ENCODE measurements at regions not wholly inside any gene's neighbourhood (a gene's known extent, or its start where the extent isn't known, plus 50 kb on each side); places are given as distances from the start of the nearest gene placed in this dataset.

DNA sequence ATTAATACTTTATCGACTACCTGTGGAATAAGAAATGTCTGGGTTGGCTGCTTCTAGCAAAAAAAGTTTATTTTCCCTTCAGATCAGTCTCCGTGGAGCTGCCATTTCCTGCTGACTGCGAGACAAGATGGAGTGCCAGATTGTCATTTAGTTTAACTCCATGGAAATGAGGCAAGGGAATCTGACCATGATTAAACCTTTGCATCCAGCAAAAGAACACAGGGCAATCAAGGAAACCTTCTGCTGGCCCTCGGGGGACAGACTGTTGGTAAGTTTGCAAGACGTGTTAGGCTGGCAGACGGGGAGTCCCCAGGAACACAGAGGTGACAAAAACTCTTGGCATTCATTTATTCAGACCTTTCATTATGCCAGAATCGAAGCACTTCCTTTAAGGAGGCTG, 52.2 kb upstream of the SPACA1 start:
- TF ChIP-seq, protein P1, sequence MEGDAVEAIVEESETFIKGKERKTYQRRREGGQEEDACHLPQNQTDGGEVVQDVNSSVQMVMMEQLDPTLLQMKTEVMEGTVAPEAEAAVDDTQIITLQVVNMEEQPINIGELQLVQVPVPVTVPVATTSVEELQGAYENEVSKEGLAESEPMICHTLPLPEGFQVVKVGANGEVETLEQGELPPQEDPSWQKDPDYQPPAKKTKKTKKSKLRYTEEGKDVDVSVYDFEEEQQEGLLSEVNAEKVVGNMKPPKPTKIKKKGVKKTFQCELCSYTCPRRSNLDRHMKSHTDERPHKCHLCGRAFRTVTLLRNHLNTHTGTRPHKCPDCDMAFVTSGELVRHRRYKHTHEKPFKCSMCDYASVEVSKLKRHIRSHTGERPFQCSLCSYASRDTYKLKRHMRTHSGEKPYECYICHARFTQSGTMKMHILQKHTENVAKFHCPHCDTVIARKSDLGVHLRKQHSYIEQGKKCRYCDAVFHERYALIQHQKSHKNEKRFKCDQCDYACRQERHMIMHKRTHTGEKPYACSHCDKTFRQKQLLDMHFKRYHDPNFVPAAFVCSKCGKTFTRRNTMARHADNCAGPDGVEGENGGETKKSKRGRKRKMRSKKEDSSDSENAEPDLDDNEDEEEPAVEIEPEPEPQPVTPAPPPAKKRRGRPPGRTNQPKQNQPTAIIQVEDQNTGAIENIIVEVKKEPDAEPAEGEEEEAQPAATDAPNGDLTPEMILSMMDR (IDR thresholded peaks at IDR 0.05; ENCODE audit: control insufficient read depth, extremely low read depth, insufficient read depth) = no peak
- DNase-seq (ENCODE audit: low read depth) = no peak

DNA sequence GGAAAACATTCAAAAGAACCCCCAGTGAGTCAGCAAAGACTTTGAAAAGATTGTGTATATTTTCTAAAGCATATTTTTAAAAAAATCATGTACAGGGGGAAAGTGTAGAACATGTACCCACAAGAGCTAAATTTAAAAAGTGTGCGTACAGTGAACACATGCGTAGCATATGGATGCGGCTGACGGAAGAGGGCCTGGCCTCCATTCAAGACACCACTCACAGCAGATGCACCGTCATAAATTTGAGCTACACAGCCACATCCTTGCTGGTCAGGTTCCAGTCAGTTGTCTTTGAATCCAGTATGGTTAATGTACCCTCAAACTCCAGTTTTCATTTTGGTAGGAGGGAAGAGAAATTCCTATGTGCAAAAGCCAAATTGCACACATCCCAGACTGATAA, 54.3 kb upstream of the SPACA1 start:
- DNase-seq (ENCODE audit: low read depth) = no peak
- H3K4me3 ChIP-seq (ENCODE audit: low read depth, low read length) = no peak overlapping the region
- TF ChIP-seq, protein P1 (IDR thresholded peaks at IDR 0.05; ENCODE audit: control insufficient read depth, extremely low read depth, insufficient read depth) = no peak

More for the DNA sequence above, 52.2 kb upstream of the SPACA1 start:
- no peak overlapping the region for H3K4me3 ChIP-seq (ENCODE audit: low read depth, low read length)

DNA sequence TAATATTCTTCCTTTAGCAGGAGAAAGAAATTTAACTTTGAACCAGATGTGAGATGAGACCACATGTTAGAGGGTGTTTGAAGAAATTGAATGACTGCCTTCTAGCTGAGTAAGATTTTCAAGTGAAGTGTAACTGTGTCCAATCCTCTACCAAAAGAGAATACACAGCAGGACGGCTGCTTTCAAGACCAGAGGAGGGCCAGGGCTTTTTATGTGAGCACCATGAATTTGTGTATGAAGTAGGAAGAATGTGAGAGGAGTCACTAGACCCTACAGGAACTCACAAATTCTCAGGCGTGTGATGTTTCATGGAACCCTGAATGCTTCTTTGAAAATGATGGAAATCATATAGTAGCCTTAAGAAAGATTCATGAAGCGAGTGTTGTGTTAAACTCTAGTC, 56.8 kb upstream of the SPACA1 start:
- H3K4me3 ChIP-seq (ENCODE audit: low read depth, low read length) = no peak overlapping the region
- TF ChIP-seq, protein P1 (IDR thresholded peaks at IDR 0.05; ENCODE audit: control insufficient read depth, extremely low read depth, insufficient read depth) = no peak
- no peak for DNase-seq (ENCODE audit: low read depth)

DNA sequence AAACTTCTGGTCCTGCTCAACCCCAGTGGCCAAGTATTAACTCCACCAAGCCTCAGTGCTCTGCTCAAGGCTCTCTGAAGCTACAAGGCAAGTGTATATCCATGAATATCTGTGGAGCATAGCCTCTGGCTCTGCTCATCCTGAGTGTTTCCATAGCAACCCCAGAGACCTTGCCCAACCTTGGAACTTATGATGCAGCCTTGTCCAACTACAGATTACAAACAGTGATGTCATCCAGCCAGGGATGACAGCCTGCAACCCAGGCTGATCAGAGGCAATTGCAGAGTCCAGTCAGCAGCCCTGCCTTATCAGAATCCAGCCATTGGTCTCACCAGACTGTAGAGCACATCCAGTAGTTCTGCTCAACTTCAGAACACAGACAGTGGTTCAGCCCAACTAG, 65.5 kb upstream of the SPACA1 start:
- DNase-seq (ENCODE audit: low read depth) = no peak
- H3K4me3 ChIP-seq (ENCODE audit: low read depth, low read length) = no peak overlapping the region
- TF ChIP-seq, protein P1 (IDR thresholded peaks at IDR 0.05; ENCODE audit: control insufficient read depth, extremely low read depth, insufficient read depth) = no peak

DNA sequence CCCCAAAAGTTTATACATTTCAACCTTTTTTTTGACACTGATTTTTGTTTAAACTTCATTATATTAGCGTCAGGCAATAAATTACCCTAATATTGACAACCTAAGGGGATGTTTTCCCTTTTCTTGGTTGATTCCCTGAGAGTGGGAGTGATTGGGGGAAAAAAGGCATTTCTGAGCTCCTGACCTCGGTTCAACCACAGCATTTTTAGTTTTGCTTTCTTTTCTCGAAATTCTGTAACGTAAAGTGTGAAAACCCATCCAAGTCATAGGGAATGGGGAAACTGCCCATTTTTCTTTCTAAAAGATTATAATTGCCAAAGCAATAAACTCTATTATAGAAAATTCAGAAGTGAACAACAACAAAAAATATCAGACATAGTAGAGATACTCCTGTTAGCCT, 67.9 kb upstream of the SPACA1 start:
- TF ChIP-seq, protein P1 (IDR thresholded peaks at IDR 0.05; ENCODE audit: control insufficient read depth, extremely low read depth, insufficient read depth) = no peak
- no peak overlapping the region for H3K4me3 ChIP-seq (ENCODE audit: low read depth, low read length)
- DNase-seq (ENCODE audit: low read depth) = no peak

DNA sequence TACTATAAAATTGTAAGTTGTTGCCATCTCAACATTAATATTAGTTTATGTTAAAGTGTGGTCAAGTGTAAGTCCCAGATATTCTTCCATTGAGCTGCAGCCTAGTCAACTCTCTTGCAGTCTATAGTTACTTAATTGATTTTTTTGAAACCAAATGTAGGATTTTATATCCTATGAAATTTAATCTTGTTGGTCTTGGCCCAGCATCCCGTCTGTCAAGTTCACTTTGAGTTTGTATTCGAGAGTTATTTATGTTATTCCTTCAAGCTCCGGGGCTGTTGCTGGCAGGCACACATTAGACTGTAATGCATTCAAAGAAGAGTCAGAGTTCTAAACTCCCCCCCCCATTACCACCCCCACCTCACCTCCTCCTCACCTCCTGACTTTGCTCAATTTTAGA, 71.0 kb upstream of the SPACA1 start:
- TF ChIP-seq, protein P1 (IDR thresholded peaks at IDR 0.05; ENCODE audit: control insufficient read depth, extremely low read depth, insufficient read depth) = no peak
- H3K4me3 ChIP-seq (ENCODE audit: low read depth, low read length) = no peak overlapping the region
- DNase-seq (ENCODE audit: low read depth) = no peak

DNA sequence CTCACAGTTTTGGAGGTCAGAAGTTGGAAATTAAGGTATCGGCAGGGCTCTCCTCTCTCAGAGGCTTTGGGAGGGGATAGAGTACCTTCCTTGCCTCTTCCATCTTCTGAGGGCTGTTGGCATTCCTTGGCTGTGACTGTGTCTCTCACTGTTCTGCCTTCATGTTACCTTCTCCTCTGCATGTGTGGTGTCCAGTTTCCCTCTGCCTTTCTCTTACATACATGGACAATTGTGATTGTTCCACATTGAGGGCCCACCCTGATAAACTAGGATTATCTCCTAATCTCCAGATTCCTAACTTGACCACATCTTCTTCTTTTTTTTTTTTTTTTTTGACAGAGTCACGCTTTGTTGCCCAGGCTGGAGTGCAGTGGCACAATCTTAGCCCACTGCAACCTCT, 72.1 kb upstream of the SPACA1 start:
- DNase-seq (ENCODE audit: low read depth) = no peak
- H3K4me3 ChIP-seq (ENCODE audit: low read depth, low read length) = no peak overlapping the region
- TF ChIP-seq, protein P1 (IDR thresholded peaks at IDR 0.05; ENCODE audit: control insufficient read depth, extremely low read depth, insufficient read depth) = no peak
